Rectal smooth muscle tissue (tissue), 1 donor: ENCODE measurements at regions not wholly inside any gene's neighbourhood (a gene's known extent, or its start where the extent isn't known, plus 50 kb on each side); places are given as distances from the start of the nearest gene placed in this dataset.
"Not testable (repeated sequence)": the region's sequence is repeated elsewhere in the genome, so short reads cannot be mapped to it uniquely, and the experiment has no call there.

ENCODE experiments used
- H3K27ac ChIP-seq: one replicate; pipeline ENCODE4 v1.7.0; 2013; ENCODE audit warnings: low read depth, low read length, inconsistent platforms
- H3K27me3 ChIP-seq: one replicate; pipeline ENCODE4 v1.7.0; 2013; ENCODE audit warnings: low read length; ENCODE audit not compliant: control insufficient read depth, insufficient read depth
- H3K36me3 ChIP-seq: one replicate; pipeline ENCODE4 v1.7.0; 2013; ENCODE audit warnings: low read length; ENCODE audit not compliant: control insufficient read depth, insufficient read depth
- H3K4me1 ChIP-seq: one replicate; pipeline ENCODE4 v1.7.0; 2013; ENCODE audit warnings: low read length; ENCODE audit not compliant: control insufficient read depth, insufficient read depth
- H3K4me3 ChIP-seq: one replicate; pipeline ENCODE4 v1.7.0; 2013; ENCODE audit warnings: low read length
- H3K9ac ChIP-seq: one replicate; pipeline ENCODE4 v1.7.0; 2013; ENCODE audit warnings: low read length

GRCh38 chr14:106792543-106792942 is 1266.2 kb downstream of the TMEM121 start:
- Histone ChIP-seq H3K4me1 (no peaks in the 10 kb centered on the region), H3K9ac (no peak overlapping the region), H3K36me3 (no peaks in the 10 kb centered on the region), H3K27ac (no peak overlapping the region), H3K4me3 (no peak overlapping the region), H3K27me3 (no peaks in the 10 kb centered on the region)

- H3K9ac ChIP-seq, H3K36me3 ChIP-seq: not testable (repeated sequence)
Measured at GRCh38 chr14:106798166-106798565, 1271.8 kb downstream of the TMEM121 start.

GRCh38 chr14:106802413-106803364 is 1276.3 kb downstream of the TMEM121 start:
- Histone ChIP-seq H3K27ac (no peak overlapping the region), H3K9ac (no peak overlapping the region), H3K4me1 (no peaks in the 10 kb centered on the region), H3K4me3 (no peak overlapping the region), H3K27me3 (no peaks in the 10 kb centered on the region), H3K36me3 (no peaks in the 10 kb centered on the region)

More at GRCh38 chr14:106798166-106798565, 1271.8 kb downstream of the TMEM121 start:
- H3K27me3 ChIP-seq, H3K27ac ChIP-seq, H3K4me3 ChIP-seq, H3K4me1 ChIP-seq: not testable (repeated sequence)

GRCh38 chr14:106803379-106803778 is 1277.0 kb downstream of the TMEM121 start:
- no peaks in the 10 kb centered on the region for H3K4me1 ChIP-seq
- H3K4me3 ChIP-seq = no peak overlapping the region
- H3K27me3 ChIP-seq = no peaks in the 10 kb centered on the region
- H3K36me3 ChIP-seq = no peaks in the 10 kb centered on the region
- no peak overlapping the region for H3K27ac ChIP-seq
- no peak overlapping the region for H3K9ac ChIP-seq

- Histone ChIP-seq H3K4me1 (no peaks in the 10 kb centered on the region), H3K27me3 (no peaks in the 10 kb centered on the region), H3K36me3 (no peaks in the 10 kb centered on the region)
Measured at GRCh38 chr14:106807493-106807892, 1281.1 kb downstream of the TMEM121 start.

GRCh38 chr14:106808458-106808857 is 1282.1 kb downstream of the TMEM121 start:
- no peak overlapping the region for H3K4me3 ChIP-seq
- H3K27ac ChIP-seq = no peak overlapping the region
- no peaks in the 10 kb centered on the region for H3K4me1 ChIP-seq
- H3K27me3 ChIP-seq = no peaks in the 10 kb centered on the region
- H3K9ac ChIP-seq = no peak overlapping the region
- H3K36me3 ChIP-seq = no peaks in the 10 kb centered on the region

More at GRCh38 chr14:106807493-106807892, 1281.1 kb downstream of the TMEM121 start:
- Histone ChIP-seq H3K9ac (no peak overlapping the region), H3K27ac (no peak overlapping the region), H3K4me3 (no peak overlapping the region)

GRCh38 chr14:106808907-106809306 is 1282.5 kb downstream of the TMEM121 start:
- Histone ChIP-seq H3K4me1 (no peaks in the 10 kb centered on the region), H3K27me3 (no peaks in the 10 kb centered on the region), H3K36me3 (no peaks in the 10 kb centered on the region), H3K27ac (no peak overlapping the region), H3K9ac (no peak overlapping the region), H3K4me3 (no peak overlapping the region)

GRCh38 chr14:106809615-106810014 is 1283.2 kb downstream of the TMEM121 start:
- Histone ChIP-seq H3K4me1 (no peaks in the 10 kb centered on the region), H3K9ac (no peak overlapping the region), H3K27ac (no peak overlapping the region), H3K27me3 (no peaks in the 10 kb centered on the region), H3K4me3 (no peak overlapping the region), H3K36me3 (no peaks in the 10 kb centered on the region)

GRCh38 chr14:106810168-106810567 is 1283.8 kb downstream of the TMEM121 start:
- not testable (repeated sequence) for H3K36me3 ChIP-seq, H3K4me3 ChIP-seq, H3K27ac ChIP-seq, H3K9ac ChIP-seq, H3K27me3 ChIP-seq, H3K4me1 ChIP-seq

GRCh38 chr14:106811162-106811561 is 1284.8 kb downstream of the TMEM121 start:
- H3K9ac ChIP-seq = no peak overlapping the region
- H3K27me3 ChIP-seq = no peaks in the 10 kb centered on the region
- H3K36me3 ChIP-seq = no peaks in the 10 kb centered on the region
- H3K27ac ChIP-seq = no peak overlapping the region
- H3K4me3 ChIP-seq = no peak overlapping the region
- H3K4me1 ChIP-seq = no peaks in the 10 kb centered on the region

- no peak overlapping the region for H3K27ac ChIP-seq
- no peaks in the 10 kb centered on the region for H3K27me3 ChIP-seq
- H3K4me3 ChIP-seq = no peak overlapping the region
- H3K9ac ChIP-seq = no peak overlapping the region
- no peaks in the 10 kb centered on the region for H3K4me1 ChIP-seq
- no peaks in the 10 kb centered on the region for H3K36me3 ChIP-seq
Measured at GRCh38 chr14:106812788-106813476, 1286.5 kb downstream of the TMEM121 start.

- H3K27me3 ChIP-seq = no peaks in the 10 kb centered on the region
- H3K4me1 ChIP-seq = no peaks in the 10 kb centered on the region
- no peak overlapping the region for H3K27ac ChIP-seq
- no peak overlapping the region for H3K9ac ChIP-seq
- no peak overlapping the region for H3K4me3 ChIP-seq
- no peaks in the 10 kb centered on the region for H3K36me3 ChIP-seq
Measured at GRCh38 chr14:106813477-106813823, 1287.1 kb downstream of the TMEM121 start.
